ENCODE measurements at regions not wholly inside any gene's neighbourhood (a gene's known extent, or its start where the extent isn't known, plus 50 kb on each side); places are given as distances from the start of the nearest gene placed in this dataset.

- intact Hi-C loops (cut with micrococcal nuclease) (no loop called here), dilution Hi-C loops (cut with MboI; ENCODE audit: extremely low pct_ligation_motif_present, low sequenced_read_pairs) (no loop called here)
- BruUV-seq (replicated peaks): no TSS peak
- Histone ChIP-seq H3K36me3 (ENCODE audit: control insufficient read depth in 2 of 2, extremely low read depth in 1 of 2, insufficient read depth in 2 of 2, low read length in 2 of 2) (no peaks in the 10 kb centered on the region), H3K4me2 (ENCODE audit: insufficient read depth, low read length) (no peak overlapping the region), H3K27me3 (ENCODE audit: control insufficient read depth in 2 of 2, insufficient read depth in 2 of 2, low read length in 2 of 2) (no peaks in the 10 kb centered on the region), H3K79me2 (ENCODE audit: control insufficient read depth, insufficient read depth, low read length) (no peaks in the 10 kb centered on the region), H3K4me3 (replicated peaks in 1 of 3; ENCODE audit: insufficient read depth in 1 of 3, low read depth in 1 of 3, low read length in 3 of 3) (no peak overlapping the region), H3K27ac (ENCODE audit: insufficient read depth, low read depth, low read length) (no peak overlapping the region), H3K9me1 (replicated peaks; ENCODE audit: control insufficient read depth, extremely low read depth, insufficient read depth, low read length) (no peaks in the 10 kb centered on the region), H3K9me3 (replicated peaks; ENCODE audit: control insufficient read depth, insufficient read depth, low read length) (peaks cover 2% of the 10 kb centered on the region), H3K4me1 (ENCODE audit: control insufficient read depth, extremely low read depth, insufficient read depth, low read length) (no peaks in the 10 kb centered on the region), H4K20me1 (replicated peaks; ENCODE audit: control insufficient read depth, extremely low read depth, insufficient read depth, low read length) (no peaks in the 10 kb centered on the region), H3K9ac (replicated peaks; ENCODE audit: extremely low read depth, insufficient read depth, low read length) (no peak overlapping the region), H2AFZ (ENCODE audit: low read depth, low read length) (no peak overlapping the region)
- no peak for DNase-seq (ENCODE audit: low read depth, low spot score)
- TF ChIP-seq MYC (IDR thresholded peaks at IDR 0.05; ENCODE audit: low read depth, low read length) (no peak), POLR2A (IDR thresholded peaks at IDR 0.05; ENCODE audit: low read depth, low read length) (no peak), FOS (IDR thresholded peaks at IDR 0.05; ENCODE audit: borderline replicate concordance, insufficient read depth, low read length) (no peak)
- FAIRE-seq: no peak
- CTCF ChIA-PET: no interaction called here
- POLR2A ChIA-PET: no interaction called here
Measured at GRCh38 chr13:55069746-55070145, 2041.1 kb downstream of the OLFM4 start.

DNA sequence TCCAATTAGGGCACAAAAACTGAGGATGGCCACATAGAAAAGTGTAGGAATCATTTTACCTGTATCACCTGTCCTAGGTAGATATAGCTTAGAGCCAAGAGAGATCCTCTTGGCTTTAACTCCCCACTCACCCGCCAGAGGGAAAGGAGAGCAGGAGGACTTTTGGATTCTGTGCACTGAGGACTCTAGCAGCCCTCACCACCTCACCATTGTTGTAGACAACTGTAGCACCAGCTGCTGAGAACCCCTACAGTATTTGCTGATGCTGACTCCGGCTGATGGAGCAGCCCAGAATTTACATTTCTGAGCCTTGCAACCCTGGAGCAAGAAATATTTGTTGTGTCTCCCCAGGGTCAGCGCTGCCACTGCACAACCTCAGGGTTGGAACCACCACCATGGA, 2044.4 kb downstream of the OLFM4 start:
- H3K4me2 ChIP-seq (ENCODE audit: insufficient read depth, low read length): no peak overlapping the region
- no peak overlapping the region for H3K9ac ChIP-seq (replicated peaks; ENCODE audit: extremely low read depth, insufficient read depth, low read length)
- H3K36me3 ChIP-seq (ENCODE audit: control insufficient read depth in 2 of 2, extremely low read depth in 1 of 2, insufficient read depth in 2 of 2, low read length in 2 of 2): no peaks in the 10 kb centered on the region
- FAIRE-seq: no peak
- intact Hi-C loops (cut with micrococcal nuclease) (no loop called here), dilution Hi-C loops (cut with MboI; ENCODE audit: extremely low pct_ligation_motif_present, low sequenced_read_pairs) (no loop called here)
- no peak overlapping the region for H2AFZ ChIP-seq (ENCODE audit: low read depth, low read length)
- no peak for DNase-seq (ENCODE audit: low read depth, low spot score)
- no peaks in the 10 kb centered on the region for H3K4me1 ChIP-seq (ENCODE audit: control insufficient read depth, extremely low read depth, insufficient read depth, low read length)
- no peaks in the 10 kb centered on the region for H3K9me1 ChIP-seq (replicated peaks; ENCODE audit: control insufficient read depth, extremely low read depth, insufficient read depth, low read length)
- H3K79me2 ChIP-seq (ENCODE audit: control insufficient read depth, insufficient read depth, low read length): no peaks in the 10 kb centered on the region
- BruUV-seq (replicated peaks): no TSS peak
- H3K27ac ChIP-seq (ENCODE audit: insufficient read depth, low read depth, low read length): no peak overlapping the region
- no peaks in the 10 kb centered on the region for H4K20me1 ChIP-seq (replicated peaks; ENCODE audit: control insufficient read depth, extremely low read depth, insufficient read depth, low read length)
- H3K27me3 ChIP-seq (ENCODE audit: control insufficient read depth in 2 of 2, insufficient read depth in 2 of 2, low read length in 2 of 2): no peaks in the 10 kb centered on the region
- ChIA-PET CTCF (no interaction called here), POLR2A (no interaction called here)
- TF ChIP-seq JUN (IDR thresholded peaks at IDR 0.05; ENCODE audit: borderline replicate concordance, insufficient read depth, insufficient read length, low read depth) (no peak), EZH2 (IDR thresholded peaks at IDR 0.05; ENCODE audit: borderline replicate concordance, low read depth, low read length, severe bottlenecking) (no peak), POLR2AphosphoS5 (IDR thresholded peaks at IDR 0.05; ENCODE audit: insufficient read depth, low read depth, low read length) (no peak), FOS (IDR thresholded peaks at IDR 0.05; ENCODE audit: borderline replicate concordance, insufficient read depth, low read length) (no peak), POLR2A (IDR thresholded peaks at IDR 0.05; ENCODE audit: low read depth, low read length) (no peak), MYC (IDR thresholded peaks at IDR 0.05; ENCODE audit: low read depth, low read length) (no peak), GATA2 (IDR thresholded peaks at IDR 0.05; ENCODE audit: insufficient read depth, insufficient read length, low read depth, low read length) (no peak)
- TF ChIP-seq, protein P1, sequence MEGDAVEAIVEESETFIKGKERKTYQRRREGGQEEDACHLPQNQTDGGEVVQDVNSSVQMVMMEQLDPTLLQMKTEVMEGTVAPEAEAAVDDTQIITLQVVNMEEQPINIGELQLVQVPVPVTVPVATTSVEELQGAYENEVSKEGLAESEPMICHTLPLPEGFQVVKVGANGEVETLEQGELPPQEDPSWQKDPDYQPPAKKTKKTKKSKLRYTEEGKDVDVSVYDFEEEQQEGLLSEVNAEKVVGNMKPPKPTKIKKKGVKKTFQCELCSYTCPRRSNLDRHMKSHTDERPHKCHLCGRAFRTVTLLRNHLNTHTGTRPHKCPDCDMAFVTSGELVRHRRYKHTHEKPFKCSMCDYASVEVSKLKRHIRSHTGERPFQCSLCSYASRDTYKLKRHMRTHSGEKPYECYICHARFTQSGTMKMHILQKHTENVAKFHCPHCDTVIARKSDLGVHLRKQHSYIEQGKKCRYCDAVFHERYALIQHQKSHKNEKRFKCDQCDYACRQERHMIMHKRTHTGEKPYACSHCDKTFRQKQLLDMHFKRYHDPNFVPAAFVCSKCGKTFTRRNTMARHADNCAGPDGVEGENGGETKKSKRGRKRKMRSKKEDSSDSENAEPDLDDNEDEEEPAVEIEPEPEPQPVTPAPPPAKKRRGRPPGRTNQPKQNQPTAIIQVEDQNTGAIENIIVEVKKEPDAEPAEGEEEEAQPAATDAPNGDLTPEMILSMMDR (IDR thresholded peaks at IDR 0.05; ENCODE audit: extremely low read depth in 1 of 2, insufficient read depth in 1 of 2, low read depth in 1 of 2, low read length in 2 of 2): no peak
- TF ChIP-seq, protein P2, sequence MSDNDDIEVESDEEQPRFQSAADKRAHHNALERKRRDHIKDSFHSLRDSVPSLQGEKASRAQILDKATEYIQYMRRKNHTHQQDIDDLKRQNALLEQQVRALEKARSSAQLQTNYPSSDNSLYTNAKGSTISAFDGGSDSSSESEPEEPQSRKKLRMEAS (IDR thresholded peaks at IDR 0.05; ENCODE audit: insufficient read depth, insufficient read length): no peak
- no peaks in the 10 kb centered on the region for H3K9me3 ChIP-seq (replicated peaks; ENCODE audit: control insufficient read depth, insufficient read depth, low read length)
- no peak overlapping the region for H3K4me3 ChIP-seq (replicated peaks in 1 of 3; ENCODE audit: insufficient read depth in 1 of 3, low read depth in 1 of 3, low read length in 3 of 3)
